WERI-Rb-1 (cell line): ENCODE measurements at regions not wholly inside any gene's neighbourhood (a gene's known extent, or its start where the extent isn't known, plus 50 kb on each side); places are given as distances from the start of the nearest gene placed in this dataset.

Experiments used
- DNase-seq: peaks from one replicate; pipeline ENCODE4 v3.0.0-alpha.2; 2020
- H3K27ac ChIP-seq: fragments of 250-450 bp; sonication (Bioruptor Pico); 2 replicates; pipeline ENCODE4 v1.5.1; 2020; ENCODE audit warnings: mild to moderate bottlenecking, moderate library complexity
- H3K27me3 ChIP-seq: fragments of 250-450 bp; sonication (Bioruptor Pico); 2 replicates; pipeline ENCODE4 v1.5.1; 2021; ENCODE audit warnings: mild to moderate bottlenecking, low read depth, moderate library complexity; ENCODE audit not compliant: insufficient read depth, severe bottlenecking
- H3K36me3 ChIP-seq: fragments of 250-450 bp; sonication (Bioruptor Pico); 2 replicates; pipeline ENCODE4 v1.5.1; 2020; ENCODE audit warnings: mild to moderate bottlenecking, moderate library complexity
- H3K4me3 ChIP-seq: 2 replicates; pipeline ENCODE4 v1.5.1; 2011; ENCODE audit warnings: low read depth, mild to moderate bottlenecking, control low read depth, low read length
- H3K9me3 ChIP-seq: fragments of 250-450 bp; sonication (Bioruptor Pico); 2 replicates; pipeline ENCODE4 v1.5.1; 2021; ENCODE audit warnings: mild to moderate bottlenecking, moderate library complexity; ENCODE audit not compliant: severe bottlenecking
- CTCF ChIP-seq: IDR thresholded peaks from 2 replicates; pipeline ENCODE4 v1.5.1; 2011; ENCODE audit warnings: low read depth, mild to moderate bottlenecking, control low read depth, inconsistent platforms, low read length

GRCh38 chrX:5656544-5656943, 572.1 kb downstream of the NLGN4X start:
- H3K4me3 ChIP-seq: no peak overlapping the region
- H3K9me3 ChIP-seq: no peaks in the 10 kb centered on the region
- no peak for TF ChIP-seq CTCF
- no peak overlapping the region for H3K27ac ChIP-seq
- DNase-seq: no peak
- H3K27me3 ChIP-seq: peaks cover 44% of the 10 kb centered on the region
- H3K36me3 ChIP-seq: no peaks in the 10 kb centered on the region

- no peak overlapping the region for H3K4me3 ChIP-seq
- H3K27ac ChIP-seq: no peak overlapping the region
- no peaks in the 10 kb centered on the region for H3K9me3 ChIP-seq
- DNase-seq: no peak
- no peak for TF ChIP-seq CTCF
- no peaks in the 10 kb centered on the region for H3K36me3 ChIP-seq
- peaks cover 52% of the 10 kb centered on the region for H3K27me3 ChIP-seq
Observed at GRCh38 chrX:5650904-5651303, 577.8 kb downstream of the NLGN4X start.

GRCh38 chrX:5648941-5649568, 579.6 kb downstream of the NLGN4X start:
- Histone ChIP-seq H3K27me3 (peaks cover 63% of the 10 kb centered on the region), H3K4me3 (no peak overlapping the region), H3K9me3 (no peaks in the 10 kb centered on the region), H3K27ac (no peak overlapping the region), H3K36me3 (no peaks in the 10 kb centered on the region)
- TF ChIP-seq CTCF: no peak
- DNase-seq: no peak

GRCh38 chrX:5646818-5647217, 581.8 kb downstream of the NLGN4X start:
- no peak for TF ChIP-seq CTCF
- Histone ChIP-seq H3K27me3 (peaks cover 63% of the 10 kb centered on the region), H3K27ac (no peak overlapping the region), H3K36me3 (no peaks in the 10 kb centered on the region), H3K9me3 (no peaks in the 10 kb centered on the region), H3K4me3 (no peak overlapping the region)
- DNase-seq: no peak

- H3K4me3 ChIP-seq: no peak overlapping the region
- no peak for TF ChIP-seq CTCF
- DNase-seq: no peak
- no peaks in the 10 kb centered on the region for H3K36me3 ChIP-seq
- H3K27me3 ChIP-seq: peaks cover 56% of the 10 kb centered on the region
- no peaks in the 10 kb centered on the region for H3K9me3 ChIP-seq
- H3K27ac ChIP-seq: no peak overlapping the region
Observed at GRCh38 chrX:5644776-5645175, 583.9 kb downstream of the NLGN4X start.

GRCh38 chrX:5640071-5640470, 588.6 kb downstream of the NLGN4X start:
- no peak for TF ChIP-seq CTCF

More at GRCh38 chrX:5640071-5640470, 588.6 kb downstream of the NLGN4X start:
- Histone ChIP-seq H3K9me3 (no peaks in the 10 kb centered on the region), H3K27ac (no peak overlapping the region), H3K36me3 (no peaks in the 10 kb centered on the region), H3K4me3 (no peak overlapping the region), H3K27me3 (peaks cover 47% of the 10 kb centered on the region)
- no peak for DNase-seq
